Naive B cell (primary cell): ENCODE measurements at regions not wholly inside any gene's neighbourhood (a gene's known extent, or its start where the extent isn't known, plus 50 kb on each side); places are given as distances from the start of the nearest gene placed in this dataset.

Experiments used
- ATAC-seq, 2 donors: fragments of 150-1000 bp; cut with Tn5 transposase; 2 replicates each; pipeline ENCODE4 v1.10.0; 2021; ENCODE audit warnings: low read depth in 2 of 2, mild to moderate bottlenecking in 2 of 2, moderate library complexity in 2 of 2
- DNase-seq: peaks from one replicate; pipeline ENCODE4 v3.0.0; 2022
- H3K27ac Mint-ChIP-seq, 6 donors: one replicate each; pipeline ENCODE4 v1.8.0; 2020 to 2022; ENCODE audit warnings: mild to moderate bottlenecking in 6 of 6, mixed read lengths in 6 of 6, moderate library complexity in 5 of 6, inconsistent platforms in 2 of 6
- H3K27me3 Mint-ChIP-seq, 3 donors: one replicate each; pipeline ENCODE4 v1.8.0; 2021 to 2022; ENCODE audit warnings: mixed read lengths in 3 of 3, mild to moderate bottlenecking in 1 of 3
- H3K36me3 Mint-ChIP-seq, 2 donors: one replicate each; pipeline ENCODE4 v1.8.0; 2020 to 2022; ENCODE audit warnings: mixed read lengths in 2 of 2, inconsistent platforms in 1 of 2, mild to moderate bottlenecking in 1 of 2
- H3K4me1 Mint-ChIP-seq, 3 donors: one replicate each; pipeline ENCODE4 v1.8.0; 2020 to 2022; ENCODE audit warnings: mixed read lengths in 3 of 3, inconsistent platforms in 1 of 3, mild to moderate bottlenecking in 1 of 3, moderate library complexity in 1 of 3
- H3K4me3 Mint-ChIP-seq, 8 donors: one replicate each; pipeline ENCODE4 v1.8.0; 2020 to 2022; ENCODE audit warnings: mild to moderate bottlenecking in 8 of 8, mixed read lengths in 8 of 8, moderate library complexity in 8 of 8, inconsistent platforms in 2 of 8
- H3K9me3 Mint-ChIP-seq, 7 donors: one replicate each; pipeline ENCODE4 v1.8.0; 2020 to 2022; ENCODE audit warnings: mixed read lengths in 7 of 7, mild to moderate bottlenecking in 5 of 7, inconsistent platforms in 2 of 7, moderate library complexity in 1 of 7

GRCh38 chr2:104755026-104755878 is 98.7 kb upstream of the POU3F3 start:
- Mint-ChIP-seq H3K4me1 (no peaks in the 10 kb centered on the region), H3K9me3 (peaks cover 0 to 2% (median 0%) of the 10 kb centered on the region in 7 donors)
- no peak for ATAC-seq

GRCh38 chr2:104756118-104756517 is 97.8 kb upstream of the POU3F3 start:
- ATAC-seq (no peak), DNase-seq (no peak)
- Mint-ChIP-seq H3K4me1 (no peaks in the 10 kb centered on the region), H3K27ac (peak overlapping the region in 1 of 6 donors; percentile 4), H3K4me3 (no peak overlapping the region), H3K27me3 (peaks cover 9 to 28% (median 18%) of the 10 kb centered on the region in 3 donors), H3K9me3 (peaks cover 0 to 2% (median 0%) of the 10 kb centered on the region in 7 donors), H3K36me3 (no peaks in the 10 kb centered on the region)

More at GRCh38 chr2:104755026-104755878, 98.7 kb upstream of the POU3F3 start:
- DNase-seq, result no peak
- H3K36me3 Mint-ChIP-seq, result no peaks in the 10 kb centered on the region
- peaks cover 5 to 25% (median 18%) of the 10 kb centered on the region in 3 donors for H3K27me3 Mint-ChIP-seq
- no peak overlapping the region for H3K27ac Mint-ChIP-seq
- no peak overlapping the region for H3K4me3 Mint-ChIP-seq

GRCh38 chr2:104757056-104757455 is 96.9 kb upstream of the POU3F3 start:
- H3K9me3 Mint-ChIP-seq, result peaks cover 0 to 2% (median 0%) of the 10 kb centered on the region in 7 donors
- H3K4me3 Mint-ChIP-seq, result no peak overlapping the region
- DNase-seq (no peak), ATAC-seq (no peak)
- no peaks in the 10 kb centered on the region for H3K36me3 Mint-ChIP-seq
- peaks cover 9 to 30% (median 18%) of the 10 kb centered on the region in 3 donors for H3K27me3 Mint-ChIP-seq
- H3K27ac Mint-ChIP-seq, result no peak overlapping the region
- no peaks in the 10 kb centered on the region for H3K4me1 Mint-ChIP-seq

- Mint-ChIP-seq H3K27ac (peak overlapping the region in 1 of 6 donors; percentile 6), H3K4me3 (no peak overlapping the region), H3K27me3 (peaks cover 18 to 30% (median 18%) of the 10 kb centered on the region in 3 donors), H3K36me3 (no peaks in the 10 kb centered on the region), H3K9me3 (peaks cover 0 to 2% (median 0%) of the 10 kb centered on the region in 7 donors), H3K4me1 (no peaks in the 10 kb centered on the region)
- no peak for DNase-seq
- no peak for ATAC-seq
Observed at GRCh38 chr2:104758199-104758620, 95.7 kb upstream of the POU3F3 start.

DNA sequence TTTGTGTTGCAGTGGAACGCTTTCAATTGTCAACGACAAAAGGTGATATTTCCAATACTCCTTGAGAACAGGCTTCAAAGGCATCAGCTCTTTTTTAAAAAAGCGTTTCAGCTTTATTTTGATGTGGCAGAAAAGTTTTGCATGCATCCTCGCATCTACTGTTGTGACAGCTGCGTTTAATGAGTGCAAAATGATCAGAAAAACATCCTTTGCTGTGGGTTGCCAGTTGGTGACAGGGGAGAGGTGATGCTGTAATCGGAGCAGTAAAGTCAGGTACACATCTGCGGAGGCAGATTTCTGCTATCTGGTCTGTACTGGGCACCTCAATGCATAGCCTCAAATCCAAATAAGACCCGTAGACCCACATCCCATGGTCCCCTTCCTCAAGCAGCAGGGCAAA is 91.9 kb upstream of the POU3F3 start:
- Mint-ChIP-seq H3K27me3 (peaks cover 0 to 18% (median 18%) of the 10 kb centered on the region in 3 donors), H3K4me3 (no peak overlapping the region), H3K4me1 (no peaks in the 10 kb centered on the region), H3K27ac (no peak overlapping the region), H3K36me3 (no peaks in the 10 kb centered on the region), H3K9me3 (peaks cover 0 to 2% (median 0%) of the 10 kb centered on the region in 7 donors)
- no peak for DNase-seq
- ATAC-seq, result no peak

DNA sequence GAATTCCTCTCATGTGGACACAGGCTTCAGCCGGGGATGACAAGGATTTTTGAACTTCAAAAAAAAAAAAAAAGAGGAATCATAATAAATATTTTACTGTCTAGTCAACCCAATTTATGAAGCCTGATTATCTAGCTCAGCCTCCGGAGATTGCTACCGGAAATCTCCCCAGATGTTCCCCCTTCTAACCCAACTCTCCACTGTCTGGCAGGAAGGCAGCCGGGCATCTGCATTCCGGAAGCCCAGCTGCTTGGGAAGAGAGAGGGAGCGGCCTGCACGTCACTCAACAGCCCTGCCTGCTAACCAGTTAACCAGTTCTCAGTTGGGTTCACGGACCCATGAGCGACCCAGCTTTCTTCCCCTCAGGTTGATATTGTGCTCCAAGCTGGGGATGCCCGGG is 87.2 kb upstream of the POU3F3 start:
- H3K9me3 Mint-ChIP-seq, result peaks cover 0 to 10% (median 0%) of the 10 kb centered on the region in 7 donors
- no peaks in the 10 kb centered on the region for H3K4me1 Mint-ChIP-seq
- peaks cover 0 to 16% (median 0%) of the 10 kb centered on the region in 3 donors for H3K27me3 Mint-ChIP-seq
- DNase-seq, result no peak
- no peaks in the 10 kb centered on the region for H3K36me3 Mint-ChIP-seq
- H3K27ac Mint-ChIP-seq, result no peak overlapping the region
- no peak for ATAC-seq
- no peak overlapping the region for H3K4me3 Mint-ChIP-seq

GRCh38 chr2:104768694-104769093 is 85.2 kb upstream of the POU3F3 start:
- Mint-ChIP-seq H3K9me3 (peaks cover 0 to 11% (median 4%) of the 10 kb centered on the region in 7 donors), H3K4me3 (no peak overlapping the region), H3K4me1 (no peaks in the 10 kb centered on the region), H3K36me3 (no peaks in the 10 kb centered on the region), H3K27ac (no peak overlapping the region), H3K27me3 (peaks cover 0 to 14% (median 9%) of the 10 kb centered on the region in 3 donors)
- DNase-seq, result no peak
- no peak for ATAC-seq

- ATAC-seq (no peak), DNase-seq (no peak)
- Mint-ChIP-seq H3K27ac (no peak overlapping the region), H3K4me3 (peak overlapping the region in 1 of 8 donors; percentile 6), H3K4me1 (no peaks in the 10 kb centered on the region), H3K36me3 (no peaks in the 10 kb centered on the region), H3K27me3 (peaks cover 0 to 14% (median 9%) of the 10 kb centered on the region in 3 donors), H3K9me3 (peaks cover 0 to 11% (median 4%) of the 10 kb centered on the region in 7 donors)
Observed at GRCh38 chr2:104769096-104769495, 84.8 kb upstream of the POU3F3 start.

GRCh38 chr2:104772996-104773395 is 80.9 kb upstream of the POU3F3 start:
- ATAC-seq (no peak), DNase-seq (no peak)
- Mint-ChIP-seq H3K27me3 (peaks cover 7 to 23% (median 9%) of the 10 kb centered on the region in 3 donors), H3K9me3 (peaks cover 0 to 11% (median 4%) of the 10 kb centered on the region in 7 donors), H3K36me3 (no peaks in the 10 kb centered on the region), H3K4me1 (no peaks in the 10 kb centered on the region), H3K27ac (no peak overlapping the region), H3K4me3 (no peak overlapping the region)

DNA sequence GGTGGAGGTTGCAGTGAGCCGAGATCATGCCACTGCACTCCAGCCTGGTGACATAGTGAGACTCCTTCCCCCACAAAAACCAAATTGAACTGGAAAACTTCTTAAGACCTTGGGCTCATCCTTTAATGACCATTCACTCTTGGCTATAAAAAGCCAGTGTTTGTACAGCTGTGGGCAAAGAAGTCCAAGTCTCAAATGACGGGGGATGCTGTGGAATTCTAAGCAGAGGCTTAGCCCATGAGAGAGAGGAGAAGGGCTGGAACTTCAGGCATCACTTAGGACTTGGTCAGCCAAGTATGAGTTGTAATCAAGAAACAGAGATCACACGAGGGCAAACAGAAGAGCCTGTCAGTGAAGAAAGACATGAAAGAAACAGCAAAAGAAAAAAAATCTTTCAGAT is 79.3 kb upstream of the POU3F3 start:
- DNase-seq (no peak), ATAC-seq (no peak)
- Mint-ChIP-seq H3K27me3 (peaks cover 7 to 23% (median 9%) of the 10 kb centered on the region in 3 donors), H3K9me3 (peaks cover 0 to 10% (median 4%) of the 10 kb centered on the region in 7 donors), H3K4me1 (no peaks in the 10 kb centered on the region), H3K36me3 (no peaks in the 10 kb centered on the region), H3K4me3 (no peak overlapping the region), H3K27ac (no peak overlapping the region)

DNA sequence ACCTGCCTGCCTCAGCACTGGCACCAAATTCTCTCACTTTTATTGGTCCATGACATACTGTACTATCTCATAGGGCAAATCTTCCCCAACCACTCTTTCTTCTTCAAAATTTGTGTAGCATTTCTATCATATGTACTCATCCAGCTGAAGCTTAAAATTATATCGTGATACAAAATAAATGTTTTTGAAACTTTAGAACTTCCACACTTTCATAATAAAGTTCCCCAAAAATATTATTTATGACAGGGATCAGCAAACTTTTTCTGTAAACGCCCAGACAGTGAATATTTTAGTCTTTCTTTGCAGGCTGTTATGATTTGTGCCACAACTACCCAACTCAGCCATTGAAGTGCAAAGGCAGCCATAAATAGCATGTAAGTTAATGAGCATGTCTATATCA is 76.2 kb upstream of the POU3F3 start:
- no peak overlapping the region for H3K27ac Mint-ChIP-seq
- H3K4me1 Mint-ChIP-seq, result peaks cover 0 to 6% (median 0%) of the 10 kb centered on the region in 3 donors
- peaks cover 0 to 4% (median 0%) of the 10 kb centered on the region in 7 donors for H3K9me3 Mint-ChIP-seq
- no peak for ATAC-seq
- peaks cover 7 to 16% (median 15%) of the 10 kb centered on the region in 3 donors for H3K27me3 Mint-ChIP-seq
- DNase-seq, result no peak
- no peaks in the 10 kb centered on the region for H3K36me3 Mint-ChIP-seq
- H3K4me3 Mint-ChIP-seq, result no peak overlapping the region

DNA sequence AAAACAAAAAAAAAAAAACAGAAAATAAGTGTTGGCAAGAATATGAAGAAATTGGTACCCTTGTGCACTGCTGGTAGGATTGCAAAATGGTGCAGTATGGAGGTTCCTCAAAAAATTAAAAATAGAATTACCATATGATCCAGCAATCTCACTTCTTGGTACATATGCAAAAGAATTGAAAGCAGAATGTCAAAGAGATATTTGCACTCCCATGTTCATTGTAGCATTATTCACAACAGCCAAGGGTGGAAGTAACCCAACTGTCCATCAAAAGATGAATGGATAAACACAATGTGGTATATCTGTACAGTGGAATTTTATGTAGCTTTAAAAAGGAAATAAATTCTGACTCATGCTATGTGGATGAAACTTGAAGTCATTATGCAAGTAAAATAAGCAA is 72.8 kb upstream of the POU3F3 start:
- no peak for DNase-seq
- no peak for ATAC-seq
- Mint-ChIP-seq H3K4me1 (peaks cover 0 to 6% (median 0%) of the 10 kb centered on the region in 3 donors), H3K36me3 (no peaks in the 10 kb centered on the region), H3K27me3 (peaks cover 4 to 11% (median 7%) of the 10 kb centered on the region in 3 donors), H3K4me3 (no peak overlapping the region), H3K9me3 (peaks cover 0 to 3% (median 0%) of the 10 kb centered on the region in 7 donors), H3K27ac (no peak overlapping the region)

DNA sequence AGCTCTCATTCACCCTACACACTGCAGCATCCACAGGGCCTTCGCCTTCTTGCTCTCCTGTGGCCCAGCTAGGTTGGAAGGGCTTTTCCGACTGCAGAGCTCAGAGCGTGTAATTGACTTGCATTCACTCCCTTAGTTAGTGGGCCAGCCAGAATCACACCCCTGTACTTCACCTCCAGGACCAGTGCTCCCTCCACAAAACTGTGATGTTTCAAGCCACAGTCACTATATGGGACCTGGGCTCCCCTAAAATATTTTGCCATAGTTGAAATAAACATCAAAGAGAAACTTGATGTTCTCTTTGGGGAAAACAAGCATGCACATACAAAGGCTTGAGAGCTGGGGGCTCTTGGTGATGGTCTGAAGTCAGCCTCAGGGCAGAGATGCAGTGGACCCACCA is 69.7 kb upstream of the POU3F3 start:
- H3K4me3 Mint-ChIP-seq, result no peak overlapping the region
- H3K9me3 Mint-ChIP-seq, result no peaks in the 10 kb centered on the region
- no peak for ATAC-seq
- peaks cover 0 to 29% (median 5%) of the 10 kb centered on the region in 3 donors for H3K27me3 Mint-ChIP-seq
- H3K27ac Mint-ChIP-seq, result no peak overlapping the region
- no peak for DNase-seq
- H3K36me3 Mint-ChIP-seq, result no peaks in the 10 kb centered on the region
- peaks cover 0 to 6% (median 0%) of the 10 kb centered on the region in 3 donors for H3K4me1 Mint-ChIP-seq

DNA sequence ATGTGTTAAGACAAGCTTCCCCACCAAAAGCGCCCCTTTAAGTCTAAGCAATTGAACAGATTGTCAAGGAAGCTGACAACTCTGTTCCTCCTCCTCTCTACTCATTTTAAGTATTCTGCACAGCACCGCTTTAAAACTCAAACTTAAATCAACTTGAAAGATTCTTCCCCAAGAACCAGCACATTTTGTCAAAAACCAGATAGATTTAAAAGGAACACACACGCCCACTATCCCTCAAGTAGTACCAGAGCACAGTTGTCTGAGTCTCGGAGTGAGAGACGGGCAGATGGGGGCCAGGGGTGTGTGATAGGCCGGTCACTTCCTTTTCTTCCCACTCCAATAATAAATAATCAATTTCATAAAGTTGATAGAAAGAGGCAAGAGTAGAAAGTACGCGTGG is 67.7 kb upstream of the POU3F3 start:
- Mint-ChIP-seq H3K27me3 (peaks cover 0 to 30% (median 5%) of the 10 kb centered on the region in 3 donors), H3K36me3 (no peaks in the 10 kb centered on the region), H3K4me1 (no peaks in the 10 kb centered on the region), H3K9me3 (no peaks in the 10 kb centered on the region), H3K4me3 (no peak overlapping the region), H3K27ac (no peak overlapping the region)
- DNase-seq (no peak), ATAC-seq (no peak)
